ENCODE measurements at regions not wholly inside any gene's neighbourhood (a gene's known extent, or its start where the extent isn't known, plus 50 kb on each side); places are given as distances from the start of the nearest gene placed in this dataset.

DNA sequence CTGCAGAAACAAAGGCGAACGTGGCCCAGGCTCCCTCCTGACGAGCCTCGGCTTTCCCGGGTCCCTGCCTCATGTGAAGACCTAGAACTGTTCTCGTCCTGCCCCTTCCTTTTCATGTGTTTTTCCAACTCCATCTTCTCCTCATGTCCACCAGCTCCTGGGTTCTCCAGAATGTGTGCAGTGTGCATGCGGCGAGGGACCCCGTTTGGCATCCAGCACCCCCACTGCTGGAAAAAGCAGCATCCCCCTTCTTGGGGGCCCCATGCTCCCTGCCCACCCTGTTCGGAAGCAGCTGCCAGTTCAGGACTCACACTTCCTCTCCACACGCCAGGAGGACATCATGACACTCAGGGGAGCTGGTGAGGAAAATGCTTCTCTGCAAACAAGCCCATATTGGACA, 313.5 kb downstream of the BRD1 start:
- H3K79me2 ChIP-seq (ENCODE audit: control insufficient read depth, insufficient read depth, low read length), result no peaks in the 10 kb centered on the region
- CTCF ChIA-PET, result no interaction called here
- no peak for ATAC-seq (ENCODE audit: low read depth)
- DNase-seq, result no peak
- no peaks in the 10 kb centered on the region for H3K36me3 ChIP-seq (replicated peaks in 1 of 2; ENCODE audit: control extremely low read depth in 1 of 2, control insufficient read depth in 1 of 2, extremely low read depth in 1 of 2, insufficient read depth in 2 of 2, low read length in 1 of 2)
- no peak overlapping the region for H3K4me3 Mint-ChIP-seq
- peaks cover 10% of the 10 kb centered on the region for H3K4me1 Mint-ChIP-seq
- no peak overlapping the region for H3K4me2 ChIP-seq (replicated peaks; ENCODE audit: low read depth, low read length, poor library complexity, severe bottlenecking)
- H3K9ac ChIP-seq (ENCODE audit: low read length), result no peak overlapping the region
- H3K27ac ChIP-seq (ENCODE audit: low read length in 2 of 2), result no peak overlapping the region
- no peak overlapping the region for H3K4me3 ChIP-seq (ENCODE audit: control extremely low read depth in 1 of 5, extremely low read depth in 1 of 5, insufficient read depth in 1 of 5, low read depth in 2 of 5, low read length in 4 of 5)
- POLR2A ChIA-PET, result no interaction called here
- no peak overlapping the region for H3K27ac Mint-ChIP-seq
- intact Hi-C loops (cut with micrococcal nuclease), result no loop called here
- H3K9me3 ChIP-seq (ENCODE audit: control extremely low read depth in 1 of 3, control insufficient read depth in 2 of 3, insufficient read depth in 1 of 3, low read length in 2 of 3), result peaks cover 11 to 34% (median 29%) of the 10 kb centered on the region in 3 donors
- H4K20me1 ChIP-seq (ENCODE audit: control insufficient read depth, insufficient read depth, low read length, poor library complexity, severe bottlenecking), result no peaks in the 10 kb centered on the region
- no peak overlapping the region for H2AFZ ChIP-seq (ENCODE audit: insufficient read depth, low read depth, low read length, poor library complexity, severe bottlenecking)
- H3K4me1 ChIP-seq (ENCODE audit: control insufficient read depth in 2 of 2, insufficient read depth in 2 of 2, low read length in 2 of 2), result peaks cover 5 to 12% of the 10 kb centered on the region in 2 donors
- TF ChIP-seq EZH2 (IDR thresholded peaks at IDR 0.05; ENCODE audit: borderline replicate concordance, insufficient read depth, low read depth, low read length, poor library complexity, severe bottlenecking), result no peak
- TF ChIP-seq, protein P1, sequence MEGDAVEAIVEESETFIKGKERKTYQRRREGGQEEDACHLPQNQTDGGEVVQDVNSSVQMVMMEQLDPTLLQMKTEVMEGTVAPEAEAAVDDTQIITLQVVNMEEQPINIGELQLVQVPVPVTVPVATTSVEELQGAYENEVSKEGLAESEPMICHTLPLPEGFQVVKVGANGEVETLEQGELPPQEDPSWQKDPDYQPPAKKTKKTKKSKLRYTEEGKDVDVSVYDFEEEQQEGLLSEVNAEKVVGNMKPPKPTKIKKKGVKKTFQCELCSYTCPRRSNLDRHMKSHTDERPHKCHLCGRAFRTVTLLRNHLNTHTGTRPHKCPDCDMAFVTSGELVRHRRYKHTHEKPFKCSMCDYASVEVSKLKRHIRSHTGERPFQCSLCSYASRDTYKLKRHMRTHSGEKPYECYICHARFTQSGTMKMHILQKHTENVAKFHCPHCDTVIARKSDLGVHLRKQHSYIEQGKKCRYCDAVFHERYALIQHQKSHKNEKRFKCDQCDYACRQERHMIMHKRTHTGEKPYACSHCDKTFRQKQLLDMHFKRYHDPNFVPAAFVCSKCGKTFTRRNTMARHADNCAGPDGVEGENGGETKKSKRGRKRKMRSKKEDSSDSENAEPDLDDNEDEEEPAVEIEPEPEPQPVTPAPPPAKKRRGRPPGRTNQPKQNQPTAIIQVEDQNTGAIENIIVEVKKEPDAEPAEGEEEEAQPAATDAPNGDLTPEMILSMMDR (IDR thresholded peaks at IDR 0.05), result no peak
- H3K27me3 Mint-ChIP-seq, result no peaks in the 10 kb centered on the region
- WGBS (ENCODE audit: insufficient coverage), result 91% methylated on average over 9 of the region's 11 CpGs
- peaks cover 0 to 3% (median 0%) of the 10 kb centered on the region in 4 experiments for H3K27me3 ChIP-seq (replicated peaks in 1 of 4; ENCODE audit: control extremely low read depth in 1 of 4, control insufficient read depth in 3 of 4, insufficient read depth in 4 of 4, low read length in 3 of 4)
- peaks cover 15% of the 10 kb centered on the region for H3K9me3 Mint-ChIP-seq (ENCODE audit: insufficient read depth)

DNA sequence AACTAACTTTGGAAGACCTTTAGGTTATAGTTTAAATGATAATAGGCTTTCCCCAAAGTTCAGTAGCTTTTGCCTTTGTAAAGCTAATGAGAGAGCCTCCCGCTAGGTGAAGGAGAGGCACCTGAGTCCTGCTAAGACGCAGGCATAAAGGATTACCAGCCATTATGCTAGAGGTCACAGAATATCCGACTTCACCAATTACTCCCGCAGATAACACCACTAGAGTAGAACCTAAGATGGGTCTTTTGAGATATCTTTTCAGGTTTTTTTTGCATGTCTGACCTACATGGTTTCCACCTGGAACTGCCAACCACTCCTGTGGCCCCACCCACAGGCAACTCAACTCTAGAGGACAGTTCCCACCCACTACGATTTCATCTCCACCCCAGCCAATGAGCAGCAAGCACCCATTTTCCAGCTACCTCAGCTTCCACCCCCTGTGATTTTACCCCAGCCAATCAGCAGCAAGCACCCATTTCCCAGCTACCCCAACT, 314.3 kb downstream of the BRD1 start:
- no peak overlapping the region for H2AFZ ChIP-seq (ENCODE audit: insufficient read depth, low read depth, low read length, poor library complexity, severe bottlenecking)
- H3K4me1 ChIP-seq (ENCODE audit: control insufficient read depth in 2 of 2, insufficient read depth in 2 of 2, low read length in 2 of 2), result peaks cover 5 to 12% of the 10 kb centered on the region in 2 donors
- no peaks in the 10 kb centered on the region for H4K20me1 ChIP-seq (ENCODE audit: control insufficient read depth, insufficient read depth, low read length, poor library complexity, severe bottlenecking)
- H3K27me3 Mint-ChIP-seq, result no peaks in the 10 kb centered on the region
- no peaks in the 10 kb centered on the region for H3K27me3 ChIP-seq (replicated peaks in 1 of 4; ENCODE audit: control extremely low read depth in 1 of 4, control insufficient read depth in 3 of 4, insufficient read depth in 4 of 4, low read length in 3 of 4)
- H3K79me2 ChIP-seq (ENCODE audit: control insufficient read depth, insufficient read depth, low read length), result no peaks in the 10 kb centered on the region
- H3K27ac Mint-ChIP-seq, result no peak overlapping the region
- ChIA-PET CTCF (no interaction called here), POLR2A (no interaction called here)
- H3K4me3 Mint-ChIP-seq, result no peak overlapping the region
- no peak overlapping the region for H3K9ac ChIP-seq (ENCODE audit: low read length)
- ATAC-seq (ENCODE audit: low read depth), result no peak
- 93% methylated on average over 2 of the region's 5 CpGs for WGBS (ENCODE audit: insufficient coverage)
- TF ChIP-seq, protein P1 (IDR thresholded peaks at IDR 0.05), result no peak
- no peak for TF ChIP-seq EZH2 (IDR thresholded peaks at IDR 0.05; ENCODE audit: borderline replicate concordance, insufficient read depth, low read depth, low read length, poor library complexity, severe bottlenecking)
- peaks cover 11 to 37% (median 29%) of the 10 kb centered on the region in 3 donors for H3K9me3 ChIP-seq (ENCODE audit: control extremely low read depth in 1 of 3, control insufficient read depth in 2 of 3, insufficient read depth in 1 of 3, low read length in 2 of 3)
- H3K27ac ChIP-seq (ENCODE audit: low read length in 2 of 2), result no peak overlapping the region
- H3K36me3 ChIP-seq (replicated peaks in 1 of 2; ENCODE audit: control extremely low read depth in 1 of 2, control insufficient read depth in 1 of 2, extremely low read depth in 1 of 2, insufficient read depth in 2 of 2, low read length in 1 of 2), result no peaks in the 10 kb centered on the region
- H3K4me1 Mint-ChIP-seq, result peaks cover 10% of the 10 kb centered on the region
- no peak overlapping the region for H3K4me3 ChIP-seq (ENCODE audit: control extremely low read depth in 1 of 5, extremely low read depth in 1 of 5, insufficient read depth in 1 of 5, low read depth in 2 of 5, low read length in 4 of 5)
- DNase-seq, result no peak
- intact Hi-C loops (cut with micrococcal nuclease), result no loop called here
- no peak overlapping the region for H3K4me2 ChIP-seq (replicated peaks; ENCODE audit: low read depth, low read length, poor library complexity, severe bottlenecking)
- H3K9me3 Mint-ChIP-seq (ENCODE audit: insufficient read depth), result peaks cover 15% of the 10 kb centered on the region
